H1 (cell line): ENCODE measurements at regions not wholly inside any gene's neighbourhood (a gene's known extent, or its start where the extent isn't known, plus 50 kb on each side); places are given as distances from the start of the nearest gene placed in this dataset.

Experiments used
- CHD7 ChIP-seq: fragments of 300-600 bp; sonication (generic); IDR thresholded peaks from 2 replicates; pipeline ENCODE4 v1.7.1; 2012; ENCODE audit warnings: low read length, moderate library complexity, mild to moderate bottlenecking, inconsistent platforms; ENCODE audit not compliant: insufficient replicate concordance

- TF ChIP-seq CHD7, result no peak
Observed at GRCh38 chr20:7025635-7026034, 258.1 kb downstream of the BMP2 start (continued).
